Endodermal cell (in vitro differentiated cells): ENCODE measurements at regions not wholly inside any gene's neighbourhood (a gene's known extent, or its start where the extent isn't known, plus 50 kb on each side); places are given as distances from the start of the nearest gene placed in this dataset.

Source experiments
- DNase-seq: peaks from one replicate; pipeline ENCODE4 v3.0.0-alpha.2; 2017
- H3K27ac ChIP-seq: 2 replicates; pipeline ENCODE4 v1.5.1; 2013; ENCODE audit warnings: mild to moderate bottlenecking, low read depth, low read length, moderate library complexity
- H3K27me3 ChIP-seq: 2 replicates; pipeline ENCODE4 v1.6.1; 2013; ENCODE audit warnings: mild to moderate bottlenecking, low read length, moderate library complexity; ENCODE audit not compliant: insufficient read depth, control insufficient read depth, poor library complexity, severe bottlenecking
- H3K36me3 ChIP-seq: 2 replicates; pipeline ENCODE4 v1.7.0; 2013; ENCODE audit warnings: mild to moderate bottlenecking, low read length, moderate library complexity; ENCODE audit not compliant: control insufficient read depth, insufficient read depth
- H3K4me1 ChIP-seq: one replicate; pipeline ENCODE4 v1.7.0; 2013; ENCODE audit warnings: low read length; ENCODE audit not compliant: control insufficient read depth, insufficient read depth
- H3K4me3 ChIP-seq: 2 replicates; pipeline ENCODE4 v1.5.1; 2013; ENCODE audit warnings: mild to moderate bottlenecking, low read length, moderate library complexity
- H3K9ac ChIP-seq: 2 replicates; pipeline ENCODE4 v1.6.1; 2013; ENCODE audit warnings: mild to moderate bottlenecking, low read length, moderate library complexity; ENCODE audit not compliant: poor library complexity, severe bottlenecking; ENCODE audit errors: extremely low read depth
- H3K9me3 ChIP-seq: 2 replicates; pipeline ENCODE4 v1.6.1; 2013; ENCODE audit warnings: mild to moderate bottlenecking, low read length, moderate library complexity; ENCODE audit not compliant: control insufficient read depth
- H3K27ac Mint-ChIP-seq: 2 replicates; pipeline ENCODE4 v1.8.0; 2020; ENCODE audit warnings: mixed read lengths
- H3K27me3 Mint-ChIP-seq: 2 replicates; pipeline ENCODE4 v1.8.0; 2021; ENCODE audit warnings: mild to moderate bottlenecking, mixed read lengths; ENCODE audit not compliant: insufficient read depth
- H3K36me3 Mint-ChIP-seq: 2 replicates; pipeline ENCODE4 v1.8.0; 2020; ENCODE audit warnings: low read depth, mixed read lengths
- H3K4me1 Mint-ChIP-seq: 2 replicates; pipeline ENCODE4 v1.8.0; 2020; ENCODE audit warnings: mixed read lengths
- H3K4me3 Mint-ChIP-seq: 2 replicates; pipeline ENCODE4 v1.8.0; 2020; ENCODE audit warnings: mild to moderate bottlenecking, moderate library complexity, mixed read lengths
- H3K9me3 Mint-ChIP-seq: 2 replicates; pipeline ENCODE4 v1.8.0; 2020; ENCODE audit warnings: mild to moderate bottlenecking, mixed read lengths
- CTCF ChIP-seq: fragments of 200-600 bp; sonication (generic); conservative IDR thresholded peaks from 2 replicates; pipeline ENCODE4 v1.5.0; 2021; ENCODE audit warnings: antibody characterized with exemption, mild to moderate bottlenecking
- WGBS, 2 experiments: methylation state at CpG; one replicate each; pipeline versions ENCODE4 v1.1.5 to v1.1.7; 2013; ENCODE audit warnings: missing lambda C conversion rate in 2 of 2, mixed read lengths in 1 of 2; ENCODE audit not compliant: insufficient coverage in 1 of 2, insufficient read length in 1 of 2; 5-methylcytosine and 5-hydroxymethylcytosine counted together

GRCh38 chr12:111129149-111129767, 208.9 kb upstream of the MYL2 start:
- peaks cover 10% of the 10 kb centered on the region for H3K36me3 Mint-ChIP-seq
- TF ChIP-seq CTCF = no peak
- H3K27me3 Mint-ChIP-seq = no peaks in the 10 kb centered on the region
- H3K9me3 ChIP-seq = peaks cover 25% of the 10 kb centered on the region
- no peak overlapping the region for H3K4me3 ChIP-seq
- WGBS, 2 experiments = 94 to 95% methylated on average over 3 of the region's 3 CpGs
- no peak overlapping the region for H3K27ac ChIP-seq
- H3K9me3 Mint-ChIP-seq = peaks cover 36% of the 10 kb centered on the region
- no peak overlapping the region for H3K9ac ChIP-seq
- no peak for DNase-seq
- H3K4me1 ChIP-seq = no peaks in the 10 kb centered on the region
- H3K36me3 ChIP-seq = no peaks in the 10 kb centered on the region
- no peaks in the 10 kb centered on the region for H3K4me1 Mint-ChIP-seq
- H3K4me3 Mint-ChIP-seq = no peak overlapping the region
- H3K27me3 ChIP-seq = no peaks in the 10 kb centered on the region
- H3K27ac Mint-ChIP-seq = no peak overlapping the region

GRCh38 chr12:111126331-111126730, 206.0 kb upstream of the MYL2 start:
- H3K36me3 Mint-ChIP-seq = peaks cover 4% of the 10 kb centered on the region
- no peak for TF ChIP-seq CTCF

GRCh38 chr12:111124183-111124582, 203.8 kb upstream of the MYL2 start:
- Mint-ChIP-seq H3K27ac (no peak overlapping the region), H3K4me1 (peaks cover 14% of the 10 kb centered on the region), H3K36me3 (no peaks in the 10 kb centered on the region), H3K9me3 (no peaks in the 10 kb centered on the region), H3K4me3 (no peak overlapping the region), H3K27me3 (no peaks in the 10 kb centered on the region)
- no peak overlapping the region for H3K27ac ChIP-seq
- no peaks in the 10 kb centered on the region for H3K9me3 ChIP-seq
- H3K36me3 ChIP-seq = no peaks in the 10 kb centered on the region
- DNase-seq = no peak
- no peak for TF ChIP-seq CTCF
- 93 to 99% methylated on average over 4 of the region's 4 CpGs for WGBS, 2 experiments
- no peak overlapping the region for H3K9ac ChIP-seq
- H3K27me3 ChIP-seq = no peaks in the 10 kb centered on the region
- no peaks in the 10 kb centered on the region for H3K4me1 ChIP-seq
- no peak overlapping the region for H3K4me3 ChIP-seq

More at GRCh38 chr12:111126331-111126730, 206.0 kb upstream of the MYL2 start:
- Mint-ChIP-seq H3K27ac (no peak overlapping the region), H3K4me3 (no peak overlapping the region), H3K4me1 (peaks cover 6% of the 10 kb centered on the region), H3K27me3 (no peaks in the 10 kb centered on the region), H3K9me3 (peaks cover 7% of the 10 kb centered on the region)
- no peak overlapping the region for H3K27ac ChIP-seq
- no peak overlapping the region for H3K4me3 ChIP-seq
- no peak overlapping the region for H3K9ac ChIP-seq
- H3K4me1 ChIP-seq = no peaks in the 10 kb centered on the region
- WGBS, 2 experiments = 84 to 94% methylated on average over 2 of the region's 2 CpGs
- H3K27me3 ChIP-seq = no peaks in the 10 kb centered on the region
- H3K36me3 ChIP-seq = no peaks in the 10 kb centered on the region
- no peak for DNase-seq
- H3K9me3 ChIP-seq = peaks cover 7% of the 10 kb centered on the region
